ENCODE measurements at regions not wholly inside any gene's neighbourhood (a gene's known extent, or its start where the extent isn't known, plus 50 kb on each side); places are given as distances from the start of the nearest gene placed in this dataset.

- TF ChIP-seq RFX5 (IDR thresholded peaks at IDR 0.05; ENCODE audit: low read length) (no peak), CTCF (IDR thresholded peaks at IDR 0.05) (no peak), JUND (IDR thresholded peaks at IDR 0.05) (no peak), GABPA (IDR thresholded peaks at IDR 0.05; ENCODE audit: low read depth) (no peak)
- TF ChIP-seq, protein P1, sequence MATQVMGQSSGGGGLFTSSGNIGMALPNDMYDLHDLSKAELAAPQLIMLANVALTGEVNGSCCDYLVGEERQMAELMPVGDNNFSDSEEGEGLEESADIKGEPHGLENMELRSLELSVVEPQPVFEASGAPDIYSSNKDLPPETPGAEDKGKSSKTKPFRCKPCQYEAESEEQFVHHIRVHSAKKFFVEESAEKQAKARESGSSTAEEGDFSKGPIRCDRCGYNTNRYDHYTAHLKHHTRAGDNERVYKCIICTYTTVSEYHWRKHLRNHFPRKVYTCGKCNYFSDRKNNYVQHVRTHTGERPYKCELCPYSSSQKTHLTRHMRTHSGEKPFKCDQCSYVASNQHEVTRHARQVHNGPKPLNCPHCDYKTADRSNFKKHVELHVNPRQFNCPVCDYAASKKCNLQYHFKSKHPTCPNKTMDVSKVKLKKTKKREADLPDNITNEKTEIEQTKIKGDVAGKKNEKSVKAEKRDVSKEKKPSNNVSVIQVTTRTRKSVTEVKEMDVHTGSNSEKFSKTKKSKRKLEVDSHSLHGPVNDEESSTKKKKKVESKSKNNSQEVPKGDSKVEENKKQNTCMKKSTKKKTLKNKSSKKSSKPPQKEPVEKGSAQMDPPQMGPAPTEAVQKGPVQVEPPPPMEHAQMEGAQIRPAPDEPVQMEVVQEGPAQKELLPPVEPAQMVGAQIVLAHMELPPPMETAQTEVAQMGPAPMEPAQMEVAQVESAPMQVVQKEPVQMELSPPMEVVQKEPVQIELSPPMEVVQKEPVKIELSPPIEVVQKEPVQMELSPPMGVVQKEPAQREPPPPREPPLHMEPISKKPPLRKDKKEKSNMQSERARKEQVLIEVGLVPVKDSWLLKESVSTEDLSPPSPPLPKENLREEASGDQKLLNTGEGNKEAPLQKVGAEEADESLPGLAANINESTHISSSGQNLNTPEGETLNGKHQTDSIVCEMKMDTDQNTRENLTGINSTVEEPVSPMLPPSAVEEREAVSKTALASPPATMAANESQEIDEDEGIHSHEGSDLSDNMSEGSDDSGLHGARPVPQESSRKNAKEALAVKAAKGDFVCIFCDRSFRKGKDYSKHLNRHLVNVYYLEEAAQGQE (IDR thresholded peaks at IDR 0.05; ENCODE audit: low read depth, low read length), result no peak
Observed at GRCh38 chr1:114318961-114319360, 165.3 kb upstream of the SYT6 start.
